Fibroblast of pulmonary artery (primary cell): ENCODE measurements at regions not wholly inside any gene's neighbourhood (a gene's known extent, or its start where the extent isn't known, plus 50 kb on each side); places are given as distances from the start of the nearest gene placed in this dataset.

Experiments used
- DNase-seq: peaks from one replicate; pipeline ENCODE4 v3.0.0-alpha.2; 2010; ENCODE audit warnings: low read depth
- H3K4me3 ChIP-seq: replicated peaks from 2 replicates; pipeline ENCODE4 v1.5.1; 2011; ENCODE audit warnings: low read depth, mild to moderate bottlenecking, control low read depth, low read length, moderate library complexity
- CTCF ChIP-seq: IDR thresholded peaks from 2 replicates; pipeline ENCODE4 v1.5.1; 2011; ENCODE audit warnings: mild to moderate bottlenecking, control low read depth, low read length, inconsistent platforms; ENCODE audit errors: missing control alignments

DNA sequence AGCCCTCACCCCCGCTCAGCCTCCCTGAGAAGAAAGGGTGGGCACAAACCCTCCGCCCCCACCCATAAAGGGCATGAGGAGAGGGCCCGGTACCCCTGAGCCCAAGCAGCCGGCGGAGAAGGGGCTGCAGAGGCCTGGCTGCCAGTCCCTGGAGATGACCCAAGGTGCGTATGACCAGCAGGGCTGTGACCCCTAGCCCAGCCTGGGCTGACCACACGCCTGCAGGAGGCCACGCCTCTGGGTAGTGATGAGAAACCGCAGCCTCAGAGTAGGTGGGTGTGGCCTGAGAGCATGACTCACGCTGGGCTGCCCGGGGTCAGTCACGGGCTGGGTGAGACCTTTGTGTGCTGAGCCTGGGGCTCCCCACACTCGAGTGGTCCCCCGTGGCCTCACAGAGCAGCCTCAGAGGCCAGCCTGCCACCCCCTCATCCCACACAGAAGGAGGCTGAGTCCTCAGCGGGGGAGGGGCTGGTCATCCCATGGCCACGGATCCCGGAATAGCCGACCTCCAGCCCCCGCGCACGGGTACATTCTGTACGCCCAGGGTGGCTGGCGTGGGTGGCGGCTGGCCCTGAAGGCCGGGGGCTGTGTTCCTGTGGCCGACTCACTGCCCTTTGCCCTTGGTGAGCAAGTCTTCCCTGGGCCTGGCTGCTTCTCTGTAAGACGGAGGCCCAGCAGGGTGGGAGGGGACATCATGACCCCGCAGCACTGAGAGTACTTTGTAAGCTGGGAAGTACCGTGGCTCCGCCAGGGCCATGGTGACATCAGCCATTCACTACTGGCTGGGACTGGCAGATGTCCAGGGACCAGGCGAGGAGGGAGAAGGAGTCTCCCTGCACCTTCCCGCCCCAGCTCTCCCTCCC, 110.8 kb upstream of the OTOS start:
- no peak overlapping the region for H3K4me3 ChIP-seq
- no peak for TF ChIP-seq CTCF
- DNase-seq: peak; percentile 91

DNA sequence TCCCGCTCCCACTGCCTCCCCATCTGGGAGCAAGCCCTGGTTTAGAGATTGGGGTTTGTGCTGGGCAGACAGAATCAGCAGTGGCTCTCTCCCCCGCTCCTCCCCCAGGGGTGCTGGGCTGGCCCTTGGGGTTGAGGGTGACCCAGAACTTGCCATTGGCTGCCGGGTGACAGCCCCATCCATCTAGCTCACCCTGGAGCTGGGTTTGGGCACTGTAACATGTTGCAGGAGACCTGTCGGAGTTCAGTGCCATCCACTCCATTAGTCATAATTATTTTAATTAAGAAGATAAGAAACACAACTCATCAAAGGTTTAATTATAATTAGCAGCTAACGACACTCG, 111.4 kb upstream of the OTOS start:
- no peak for DNase-seq
- no peak for TF ChIP-seq CTCF
- no peak overlapping the region for H3K4me3 ChIP-seq

GRCh38 chr2:240252191-240252871, 111.9 kb upstream of the OTOS start:
- no peak for DNase-seq

DNA sequence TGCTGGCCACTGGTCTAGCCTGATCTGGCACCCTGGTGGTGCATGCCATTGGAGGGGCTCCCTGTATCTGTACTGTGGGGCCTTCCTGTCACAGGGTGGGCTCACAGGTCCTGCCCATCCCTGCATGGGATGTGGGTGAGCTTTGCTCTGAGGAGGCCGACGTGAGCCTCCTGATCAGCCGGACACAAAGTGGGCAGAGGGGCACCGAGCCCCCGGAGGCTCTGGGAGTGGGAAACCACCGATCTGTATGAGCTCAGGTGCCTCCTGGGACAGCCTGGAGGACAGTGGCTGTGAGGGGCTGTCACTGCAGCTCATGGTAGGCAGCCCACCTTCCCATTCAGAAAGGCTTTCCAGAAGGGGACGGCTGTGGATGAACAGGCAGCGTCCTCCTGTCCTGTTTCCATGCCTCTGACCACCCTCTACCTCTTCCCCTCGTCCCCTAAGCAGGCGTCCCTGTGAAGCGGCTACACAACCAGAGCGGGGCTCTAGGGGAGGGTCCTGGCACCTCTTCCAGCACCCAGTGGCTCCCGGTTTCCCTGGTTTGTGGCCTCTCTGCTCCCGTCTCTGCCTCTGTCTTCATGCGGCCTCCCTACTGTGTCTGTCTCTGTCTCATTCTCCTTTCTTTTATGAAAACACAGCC, 112.5 kb upstream of the OTOS start:
- TF ChIP-seq CTCF: no peak
- H3K4me3 ChIP-seq: no peak overlapping the region
- no peak for DNase-seq

More at GRCh38 chr2:240252191-240252871, 111.9 kb upstream of the OTOS start:
- no peak overlapping the region for H3K4me3 ChIP-seq
- TF ChIP-seq CTCF: no peak

- no peak for TF ChIP-seq CTCF
- no peak overlapping the region for H3K4me3 ChIP-seq
- DNase-seq: no peak
Measured at GRCh38 chr2:240253583-240254145, 113.2 kb upstream of the OTOS start.

- no peak for DNase-seq
- no peak overlapping the region for H3K4me3 ChIP-seq
- no peak for TF ChIP-seq CTCF
Measured at GRCh38 chr2:240254337-240255164, 114.1 kb upstream of the OTOS start.
